AG10803 (cell line): ENCODE measurements at regions not wholly inside any gene's neighbourhood (a gene's known extent, or its start where the extent isn't known, plus 50 kb on each side); places are given as distances from the start of the nearest gene placed in this dataset.

Experiments
- DNase-seq: peaks from one replicate; pipeline ENCODE4 v3.0.0; 2010; ENCODE audit warnings: low read depth
- H3K4me3 ChIP-seq: 2 replicates; pipeline ENCODE4 v1.5.1; 2011; ENCODE audit warnings: mild to moderate bottlenecking, low read length, control low read depth
- CTCF ChIP-seq: conservative IDR thresholded peaks from 2 replicates; pipeline ENCODE4 v1.5.1; 2011; ENCODE audit warnings: mild to moderate bottlenecking, low read length, control low read depth, inconsistent platforms

GRCh38 chr7:88617185-88617584, 142.3 kb upstream of the ZNF804B start:
- DNase-seq: no peak
- TF ChIP-seq CTCF: no peak
- H3K4me3 ChIP-seq: no peak overlapping the region

- TF ChIP-seq CTCF: no peak
- no peak overlapping the region for H3K4me3 ChIP-seq
- DNase-seq: no peak
These were observed 144.2 kb upstream of the ZNF804B start for GRCh38 chr7:88615336-88615735.

- no peak for TF ChIP-seq CTCF
- no peak for DNase-seq
- H3K4me3 ChIP-seq: no peak overlapping the region
These were observed 144.8 kb upstream of the ZNF804B start for GRCh38 chr7:88614736-88615135.

- no peak overlapping the region for H3K4me3 ChIP-seq
- no peak for DNase-seq
- TF ChIP-seq CTCF: no peak
These were observed 148.6 kb upstream of the ZNF804B start for GRCh38 chr7:88610942-88611341.

- no peak for TF ChIP-seq CTCF
- H3K4me3 ChIP-seq: no peak overlapping the region
- no peak for DNase-seq
These were observed 158.8 kb upstream of the ZNF804B start for GRCh38 chr7:88600695-88601094.

- DNase-seq: no peak
- H3K4me3 ChIP-seq: no peak overlapping the region
- TF ChIP-seq CTCF: no peak
These were observed 160.0 kb upstream of the ZNF804B start for GRCh38 chr7:88599528-88599927.

GRCh38 chr7:88597941-88598425, 161.5 kb upstream of the ZNF804B start:
- no peak for TF ChIP-seq CTCF
- no peak overlapping the region for H3K4me3 ChIP-seq
- DNase-seq: no peak
